A673 (cell line): ENCODE measurements at regions not wholly inside any gene's neighbourhood (a gene's known extent, or its start where the extent isn't known, plus 50 kb on each side); places are given as distances from the start of the nearest gene placed in this dataset.

Experiments used
- BruUV-seq: library from RNA; stranded (reverse); fragments of 400-500 nt; replicated peaks from 2 replicates; lab custom pipeline; 2021; lab: Mats Ljungman, UMichigan
- CTCF ChIA-PET: fragments of 300-600 bp; sonication (Branson Sonifier 250); formaldehyde crosslinking; loops from one replicate; lab custom pipeline; 2022; ENCODE audit warnings: antibody characterized with exemption; lab: Charles Lee
- POLR2A ChIA-PET: fragments of 300-600 bp; sonication (Branson Sonifier 250); formaldehyde crosslinking; loops from one replicate; lab custom pipeline; 2022; ENCODE audit warnings: antibody characterized with exemption; ENCODE audit not compliant: low non-redundant PET; lab: Charles Lee
- DNase-seq: peaks from one replicate; pipeline ENCODE4 v3.0.0-alpha.2; 2015; ENCODE audit warnings: low spot score
- H3K27ac ChIP-seq: fragments of 200-600 bp; sonication (generic); 2 replicates; pipeline ENCODE4 v1.5.1; 2016; ENCODE audit warnings: mixed run types, low read depth, mild to moderate bottlenecking, mixed read lengths, antibody characterized with exemption, low read length; ENCODE audit not compliant: poor library complexity, severe bottlenecking
- H3K27me3 ChIP-seq: fragments of 200-600 bp; sonication (generic); replicated peaks from 2 replicates; pipeline ENCODE4 v1.6.1; 2017; ENCODE audit warnings: mixed run types, low read depth, mild to moderate bottlenecking, mixed read lengths, antibody characterized with exemption, low read length; ENCODE audit not compliant: insufficient read depth, poor library complexity
- H3K36me3 ChIP-seq: fragments of 200-600 bp; sonication (generic); 2 replicates; pipeline ENCODE4 v1.6.1; 2016; ENCODE audit warnings: mixed run types, mild to moderate bottlenecking, mixed read lengths, antibody characterized with exemption, low read length; ENCODE audit not compliant: insufficient read depth, poor library complexity, severe bottlenecking
- H3K4me1 ChIP-seq: fragments of 200-600 bp; sonication (generic); 2 replicates; pipeline ENCODE4 v1.6.1; 2017; ENCODE audit warnings: mixed run types, mild to moderate bottlenecking, mixed read lengths, antibody characterized with exemption, low read length; ENCODE audit not compliant: insufficient read depth, poor library complexity, severe bottlenecking
- H3K4me3 ChIP-seq: fragments of 200-600 bp; sonication (generic); 2 replicates; pipeline ENCODE4 v1.5.1; 2016; ENCODE audit warnings: low read depth, mixed run types, mild to moderate bottlenecking, mixed read lengths, low read length; ENCODE audit not compliant: poor library complexity, severe bottlenecking
- H3K9me3 ChIP-seq: fragments of 200-600 bp; sonication (generic); 2 replicates; pipeline ENCODE4 v1.6.1; 2016; ENCODE audit warnings: mixed run types, low read depth, mild to moderate bottlenecking, mixed read lengths, antibody characterized with exemption, low read length; ENCODE audit not compliant: poor library complexity, severe bottlenecking
- CTCF ChIP-seq: fragments of 300-800, 200-600 bp; sonication (generic); conservative IDR thresholded peaks from 2 replicates; pipeline ENCODE4 v1.5.1; 2017; ENCODE audit warnings: low read depth, mild to moderate bottlenecking, antibody characterized with exemption, low read length, moderate library complexity, mixed read lengths
- EZH2 ChIP-seq: fragments of 200-600 bp; sonication (generic); IDR thresholded peaks from 2 replicates; pipeline ENCODE4 v1.6.1; 2017; ENCODE audit warnings: borderline replicate concordance, low read depth, mild to moderate bottlenecking, mixed read lengths, antibody characterized with exemption, low read length; ENCODE audit not compliant: poor library complexity, severe bottlenecking
- intact Hi-C: fragments of 100-400 bp; cut with micrococcal nuclease; formaldehyde crosslinking; loops from one replicate; pipeline ENCODE4 v1.10.0; 2022; ENCODE audit not compliant: unreplicated experiment

- POLR2A ChIA-PET = interaction anchor here (0.5 kb wide), 1 partner anchor 106 kb away, joined by 6 read pairs; no protein-coding TSS in a partner anchor
- no peak overlapping the region for H3K27ac ChIP-seq
- DNase-seq = no peak
- TF ChIP-seq EZH2 = no peak
- TF ChIP-seq CTCF = no peak
- no peaks in the 10 kb centered on the region for H3K36me3 ChIP-seq
- no TSS peak for BruUV-seq
- H3K4me1 ChIP-seq = peaks cover under 1% of the 10 kb centered on the region
- no peaks in the 10 kb centered on the region for H3K27me3 ChIP-seq
- intact Hi-C loops = no loop called here
- H3K9me3 ChIP-seq = peaks cover 10% of the 10 kb centered on the region
- CTCF ChIA-PET = no interaction called here
- no peak overlapping the region for H3K4me3 ChIP-seq
Observed at GRCh38 chr12:75561921-75562320, 50.5 kb upstream of the KRR1 start.
